Chondrocyte (in vitro differentiated cells): ENCODE measurements at regions not wholly inside any gene's neighbourhood (a gene's known extent, or its start where the extent isn't known, plus 50 kb on each side); places are given as distances from the start of the nearest gene placed in this dataset.
"Not testable (repeated sequence)": the region's sequence is repeated elsewhere in the genome, so short reads cannot be mapped to it uniquely, and the experiment has no call there.

Experiments
- DNase-seq: peaks from one replicate; pipeline ENCODE4 v3.0.0; 2021; ENCODE audit warnings: mixed read lengths, low spot score
- H3K27ac Mint-ChIP-seq: one replicate; pipeline ENCODE4 v1.8.0; 2021; ENCODE audit warnings: mild to moderate bottlenecking, moderate library complexity, mixed read lengths; ENCODE audit not compliant: unreplicated experiment
- H3K27me3 Mint-ChIP-seq: 2 replicates; pipeline ENCODE4 v1.8.0; 2021; ENCODE audit warnings: low read depth, mixed read lengths
- H3K36me3 Mint-ChIP-seq: 2 replicates; pipeline ENCODE4 v1.8.0; 2021; ENCODE audit warnings: low read depth, mixed read lengths
- H3K4me1 Mint-ChIP-seq: 2 replicates; pipeline ENCODE4 v1.8.0; 2021; ENCODE audit warnings: low read depth, mild to moderate bottlenecking, mixed read lengths
- H3K4me3 Mint-ChIP-seq: one replicate; pipeline ENCODE4 v1.8.0; 2021; ENCODE audit warnings: mild to moderate bottlenecking, moderate library complexity, mixed read lengths; ENCODE audit not compliant: unreplicated experiment
- H3K9me3 Mint-ChIP-seq: 2 replicates; pipeline ENCODE4 v1.8.0; 2021; ENCODE audit warnings: low read depth, mixed read lengths
- TF ChIP-seq, protein P1 (sequence below): fragments of 200-600 bp; sonication (generic); IDR thresholded peaks from 2 replicates; pipeline ENCODE4 v1.5.0; 2021; ENCODE audit warnings: antibody characterized with exemption, mild to moderate bottlenecking, moderate library complexity

- H3K27me3 Mint-ChIP-seq: no peaks in the 10 kb centered on the region
- TF ChIP-seq, protein P1, sequence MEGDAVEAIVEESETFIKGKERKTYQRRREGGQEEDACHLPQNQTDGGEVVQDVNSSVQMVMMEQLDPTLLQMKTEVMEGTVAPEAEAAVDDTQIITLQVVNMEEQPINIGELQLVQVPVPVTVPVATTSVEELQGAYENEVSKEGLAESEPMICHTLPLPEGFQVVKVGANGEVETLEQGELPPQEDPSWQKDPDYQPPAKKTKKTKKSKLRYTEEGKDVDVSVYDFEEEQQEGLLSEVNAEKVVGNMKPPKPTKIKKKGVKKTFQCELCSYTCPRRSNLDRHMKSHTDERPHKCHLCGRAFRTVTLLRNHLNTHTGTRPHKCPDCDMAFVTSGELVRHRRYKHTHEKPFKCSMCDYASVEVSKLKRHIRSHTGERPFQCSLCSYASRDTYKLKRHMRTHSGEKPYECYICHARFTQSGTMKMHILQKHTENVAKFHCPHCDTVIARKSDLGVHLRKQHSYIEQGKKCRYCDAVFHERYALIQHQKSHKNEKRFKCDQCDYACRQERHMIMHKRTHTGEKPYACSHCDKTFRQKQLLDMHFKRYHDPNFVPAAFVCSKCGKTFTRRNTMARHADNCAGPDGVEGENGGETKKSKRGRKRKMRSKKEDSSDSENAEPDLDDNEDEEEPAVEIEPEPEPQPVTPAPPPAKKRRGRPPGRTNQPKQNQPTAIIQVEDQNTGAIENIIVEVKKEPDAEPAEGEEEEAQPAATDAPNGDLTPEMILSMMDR: no peak
- no peak for DNase-seq
- no peak overlapping the region for H3K27ac Mint-ChIP-seq
- no peaks in the 10 kb centered on the region for H3K36me3 Mint-ChIP-seq
- H3K9me3 Mint-ChIP-seq: no peaks in the 10 kb centered on the region
- no peaks in the 10 kb centered on the region for H3K4me1 Mint-ChIP-seq
- no peak overlapping the region for H3K4me3 Mint-ChIP-seq
These were observed 598.2 kb downstream of the TRIML1 start for GRCh38 chr4:188737251-188738002.

- H3K36me3 Mint-ChIP-seq, H3K9me3 Mint-ChIP-seq, H3K27me3 Mint-ChIP-seq, H3K27ac Mint-ChIP-seq, H3K4me1 Mint-ChIP-seq, DNase-seq, H3K4me3 Mint-ChIP-seq: not testable (repeated sequence)
These were observed 599.0 kb downstream of the TRIML1 start for GRCh38 chr4:188738290-188738689.

GRCh38 chr4:188740172-188740571 lies 600.9 kb downstream of the TRIML1 start:
- H3K9me3 Mint-ChIP-seq, DNase-seq, H3K4me1 Mint-ChIP-seq, H3K27me3 Mint-ChIP-seq, H3K36me3 Mint-ChIP-seq, H3K27ac Mint-ChIP-seq, H3K4me3 Mint-ChIP-seq: not testable (repeated sequence)

DNA sequence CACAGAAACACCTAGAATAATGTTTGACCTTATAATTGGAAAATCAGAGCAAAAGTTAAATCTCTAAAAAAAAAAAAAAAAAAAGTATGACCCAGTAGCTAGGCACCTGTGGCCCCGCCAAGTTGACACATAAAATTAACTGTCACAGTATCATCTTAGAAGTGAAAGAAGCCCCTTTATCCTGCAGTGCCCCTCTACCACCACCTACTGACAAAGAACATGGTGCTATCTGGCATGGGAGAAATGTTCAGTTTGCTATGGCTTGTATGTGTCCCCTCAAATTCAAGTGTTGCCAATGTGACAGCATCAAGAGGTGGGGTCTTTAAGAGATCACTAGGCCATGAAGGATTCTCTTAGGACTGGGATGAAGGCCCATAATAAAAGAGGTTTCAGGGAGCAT lies 601.5 kb downstream of the TRIML1 start:
- H3K36me3 Mint-ChIP-seq, H3K27me3 Mint-ChIP-seq, H3K27ac Mint-ChIP-seq: not testable (repeated sequence)

GRCh38 chr4:188754372-188755002 lies 615.2 kb downstream of the TRIML1 start:
- Mint-ChIP-seq H3K36me3 (no peaks in the 10 kb centered on the region), H3K4me1 (no peaks in the 10 kb centered on the region), H3K27ac (no peak overlapping the region), H3K9me3 (peaks cover 13% of the 10 kb centered on the region), H3K27me3 (no peaks in the 10 kb centered on the region), H3K4me3 (no peak overlapping the region)
- no peak for DNase-seq
- TF ChIP-seq, protein P1: no peak

More for the DNA sequence above, 601.5 kb downstream of the TRIML1 start:
- not testable (repeated sequence) for H3K9me3 Mint-ChIP-seq, H3K4me3 Mint-ChIP-seq, H3K4me1 Mint-ChIP-seq, DNase-seq

- H3K4me3 Mint-ChIP-seq: no peak overlapping the region
- H3K36me3 Mint-ChIP-seq: no peaks in the 10 kb centered on the region
- H3K27me3 Mint-ChIP-seq: no peaks in the 10 kb centered on the region
- H3K4me1 Mint-ChIP-seq: no peaks in the 10 kb centered on the region
- no peak overlapping the region for H3K27ac Mint-ChIP-seq
- TF ChIP-seq, protein P1: no peak
- peaks cover 17% of the 10 kb centered on the region for H3K9me3 Mint-ChIP-seq
- DNase-seq: no peak
These were observed 628.3 kb downstream of the TRIML1 start for GRCh38 chr4:188767496-188767895.
